Stimulated activated memory B cell treated with anti-CD40 and anti-IgM and Interleukin-4, amounts not matched to agents 10 μg/mL and 1 μg/mL and 100 μg/mL, for 72 hours (primary cell): ENCODE measurements at regions not wholly inside any gene's neighbourhood (a gene's known extent, or its start where the extent isn't known, plus 50 kb on each side); places are given as distances from the start of the nearest gene placed in this dataset.
"Not testable (repeated sequence)": the region's sequence is repeated elsewhere in the genome, so short reads cannot be mapped to it uniquely, and the experiment has no call there.

Experiments
- ATAC-seq: fragments of 150-1000 bp; cut with Tn5 transposase; 2 replicates; pipeline ENCODE4 v1.10.0; 2021
- H3K27ac Mint-ChIP-seq: one replicate; pipeline ENCODE4 v1.8.0; 2022; ENCODE audit warnings: mild to moderate bottlenecking, mixed read lengths
- H3K27me3 Mint-ChIP-seq: one replicate; pipeline ENCODE4 v1.8.0; 2022; ENCODE audit warnings: mixed read lengths
- H3K36me3 Mint-ChIP-seq: one replicate; pipeline ENCODE4 v1.8.0; 2022; ENCODE audit warnings: mixed read lengths
- H3K4me1 Mint-ChIP-seq: one replicate; pipeline ENCODE4 v1.8.0; 2022; ENCODE audit warnings: mixed read lengths
- H3K4me3 Mint-ChIP-seq: one replicate; pipeline ENCODE4 v1.8.0; 2022; ENCODE audit warnings: mild to moderate bottlenecking, moderate library complexity, mixed read lengths
- H3K9me3 Mint-ChIP-seq: one replicate; pipeline ENCODE4 v1.8.0; 2022; ENCODE audit warnings: mixed read lengths

GRCh38 chr18:14236356-14237048, 104.3 kb upstream of the ZNF519 start:
- not testable (repeated sequence) for H3K9me3 Mint-ChIP-seq, H3K4me1 Mint-ChIP-seq, ATAC-seq, H3K4me3 Mint-ChIP-seq, H3K27me3 Mint-ChIP-seq, H3K27ac Mint-ChIP-seq, H3K36me3 Mint-ChIP-seq

- H3K27ac Mint-ChIP-seq, H3K27me3 Mint-ChIP-seq, H3K4me1 Mint-ChIP-seq, ATAC-seq, H3K4me3 Mint-ChIP-seq, H3K9me3 Mint-ChIP-seq: not testable (repeated sequence)
- H3K36me3 Mint-ChIP-seq = peaks cover 11% of the 10 kb centered on the region
Observed at GRCh38 chr18:14225286-14225679, 93.0 kb upstream of the ZNF519 start.

GRCh38 chr18:14224551-14225285, 92.5 kb upstream of the ZNF519 start:
- not testable (repeated sequence) for H3K27ac Mint-ChIP-seq, H3K4me3 Mint-ChIP-seq, H3K9me3 Mint-ChIP-seq, H3K4me1 Mint-ChIP-seq, ATAC-seq, H3K27me3 Mint-ChIP-seq
- H3K36me3 Mint-ChIP-seq = peaks cover 11% of the 10 kb centered on the region

GRCh38 chr18:14223919-14224318, 91.7 kb upstream of the ZNF519 start:
- ATAC-seq, H3K27me3 Mint-ChIP-seq, H3K27ac Mint-ChIP-seq, H3K4me3 Mint-ChIP-seq, H3K4me1 Mint-ChIP-seq, H3K9me3 Mint-ChIP-seq: not testable (repeated sequence)
- H3K36me3 Mint-ChIP-seq = peaks cover 11% of the 10 kb centered on the region

GRCh38 chr18:14223231-14223822, 91.1 kb upstream of the ZNF519 start:
- H3K36me3 Mint-ChIP-seq = peaks cover 11% of the 10 kb centered on the region
- not testable (repeated sequence) for H3K4me1 Mint-ChIP-seq, ATAC-seq, H3K4me3 Mint-ChIP-seq, H3K27me3 Mint-ChIP-seq, H3K9me3 Mint-ChIP-seq, H3K27ac Mint-ChIP-seq

GRCh38 chr18:14222354-14223221, 90.4 kb upstream of the ZNF519 start:
- H3K36me3 Mint-ChIP-seq = peaks cover 11% of the 10 kb centered on the region
- H3K27ac Mint-ChIP-seq, H3K9me3 Mint-ChIP-seq, ATAC-seq, H3K4me3 Mint-ChIP-seq, H3K4me1 Mint-ChIP-seq, H3K27me3 Mint-ChIP-seq: not testable (repeated sequence)

GRCh38 chr18:14221689-14222088, 89.5 kb upstream of the ZNF519 start:
- ATAC-seq = no peak
- Mint-ChIP-seq H3K27me3 (no peaks in the 10 kb centered on the region), H3K36me3 (peaks cover 11% of the 10 kb centered on the region), H3K27ac (no peak overlapping the region), H3K4me1 (no peaks in the 10 kb centered on the region), H3K9me3 (no peaks in the 10 kb centered on the region), H3K4me3 (no peak overlapping the region)

- H3K4me1 Mint-ChIP-seq, H3K27ac Mint-ChIP-seq, H3K36me3 Mint-ChIP-seq, H3K27me3 Mint-ChIP-seq, H3K9me3 Mint-ChIP-seq, ATAC-seq, H3K4me3 Mint-ChIP-seq: not testable (repeated sequence)
Observed at GRCh38 chr18:14215952-14216351, 83.7 kb upstream of the ZNF519 start.

- H3K36me3 Mint-ChIP-seq = peaks cover 13% of the 10 kb centered on the region
- H3K4me1 Mint-ChIP-seq, ATAC-seq, H3K9me3 Mint-ChIP-seq, H3K27me3 Mint-ChIP-seq, H3K27ac Mint-ChIP-seq, H3K4me3 Mint-ChIP-seq: not testable (repeated sequence)
Observed at GRCh38 chr18:14203424-14203823, 71.2 kb upstream of the ZNF519 start.

- H3K4me1 Mint-ChIP-seq, H3K36me3 Mint-ChIP-seq, H3K27ac Mint-ChIP-seq, H3K9me3 Mint-ChIP-seq, ATAC-seq, H3K27me3 Mint-ChIP-seq, H3K4me3 Mint-ChIP-seq: not testable (repeated sequence)
Observed at GRCh38 chr18:14190776-14191442, 58.7 kb upstream of the ZNF519 start.

GRCh38 chr18:14189858-14190257, 57.6 kb upstream of the ZNF519 start:
- no peak overlapping the region for H3K4me3 Mint-ChIP-seq
- H3K9me3 Mint-ChIP-seq = no peaks in the 10 kb centered on the region
- H3K27ac Mint-ChIP-seq = no peak overlapping the region
- H3K4me1 Mint-ChIP-seq = peaks cover 7% of the 10 kb centered on the region
- no peaks in the 10 kb centered on the region for H3K27me3 Mint-ChIP-seq
- no peak for ATAC-seq
- no peaks in the 10 kb centered on the region for H3K36me3 Mint-ChIP-seq

GRCh38 chr18:14188751-14189406, 56.6 kb upstream of the ZNF519 start:
- H3K27ac Mint-ChIP-seq, H3K27me3 Mint-ChIP-seq, H3K4me3 Mint-ChIP-seq, H3K9me3 Mint-ChIP-seq, ATAC-seq, H3K36me3 Mint-ChIP-seq, H3K4me1 Mint-ChIP-seq: not testable (repeated sequence)
